Left kidney (tissue), 1 donor: ENCODE measurements at regions not wholly inside any gene's neighbourhood (a gene's known extent, or its start where the extent isn't known, plus 50 kb on each side); places are given as distances from the start of the nearest gene placed in this dataset.
"Not testable (repeated sequence)": the region's sequence is repeated elsewhere in the genome, so short reads cannot be mapped to it uniquely, and the experiment has no call there.

Experiments used
- DNase-seq: peaks from one replicate; pipeline ENCODE4 v3.0.0-alpha.2; 2013

DNA sequence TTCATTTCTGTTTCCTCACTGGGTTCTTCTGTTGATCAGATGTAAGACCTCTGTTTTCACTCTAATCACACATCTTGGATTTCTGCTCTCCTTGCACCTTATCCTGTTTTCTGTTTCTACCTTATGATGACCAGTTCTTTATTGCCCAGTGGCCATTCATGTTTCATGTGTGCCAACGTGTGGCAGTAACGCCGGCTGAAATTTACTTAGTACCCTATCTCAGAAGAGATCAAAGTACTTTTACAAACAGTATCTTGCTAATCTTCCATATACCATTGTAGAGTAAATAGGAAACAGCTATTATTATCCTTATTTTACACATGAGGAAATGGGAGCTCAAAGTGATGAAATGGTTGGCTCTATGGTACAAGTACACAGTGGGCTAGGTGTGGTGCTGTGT is 74.0 kb downstream of the GATA3 start:
- no peak for DNase-seq

DNA sequence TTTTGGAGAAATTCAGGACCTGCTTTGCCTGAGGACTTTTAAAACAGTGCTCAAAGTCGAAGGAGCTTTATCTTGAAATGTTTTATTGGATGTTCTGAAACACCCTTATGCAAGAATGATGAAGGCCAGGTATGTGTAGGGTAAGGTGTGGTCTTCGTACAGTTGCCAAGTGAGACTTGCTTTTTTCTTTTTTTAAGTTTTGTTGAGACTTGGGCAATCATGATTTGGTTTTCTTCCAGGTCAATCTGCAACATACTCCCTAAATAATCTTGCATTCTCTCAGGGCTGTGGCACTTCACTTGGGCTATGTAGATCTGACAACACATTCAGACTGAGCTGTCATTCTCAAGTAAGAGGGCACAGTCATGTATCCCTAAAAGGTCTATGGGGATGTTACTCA is 75.0 kb downstream of the GATA3 start:
- DNase-seq: no peak

DNA sequence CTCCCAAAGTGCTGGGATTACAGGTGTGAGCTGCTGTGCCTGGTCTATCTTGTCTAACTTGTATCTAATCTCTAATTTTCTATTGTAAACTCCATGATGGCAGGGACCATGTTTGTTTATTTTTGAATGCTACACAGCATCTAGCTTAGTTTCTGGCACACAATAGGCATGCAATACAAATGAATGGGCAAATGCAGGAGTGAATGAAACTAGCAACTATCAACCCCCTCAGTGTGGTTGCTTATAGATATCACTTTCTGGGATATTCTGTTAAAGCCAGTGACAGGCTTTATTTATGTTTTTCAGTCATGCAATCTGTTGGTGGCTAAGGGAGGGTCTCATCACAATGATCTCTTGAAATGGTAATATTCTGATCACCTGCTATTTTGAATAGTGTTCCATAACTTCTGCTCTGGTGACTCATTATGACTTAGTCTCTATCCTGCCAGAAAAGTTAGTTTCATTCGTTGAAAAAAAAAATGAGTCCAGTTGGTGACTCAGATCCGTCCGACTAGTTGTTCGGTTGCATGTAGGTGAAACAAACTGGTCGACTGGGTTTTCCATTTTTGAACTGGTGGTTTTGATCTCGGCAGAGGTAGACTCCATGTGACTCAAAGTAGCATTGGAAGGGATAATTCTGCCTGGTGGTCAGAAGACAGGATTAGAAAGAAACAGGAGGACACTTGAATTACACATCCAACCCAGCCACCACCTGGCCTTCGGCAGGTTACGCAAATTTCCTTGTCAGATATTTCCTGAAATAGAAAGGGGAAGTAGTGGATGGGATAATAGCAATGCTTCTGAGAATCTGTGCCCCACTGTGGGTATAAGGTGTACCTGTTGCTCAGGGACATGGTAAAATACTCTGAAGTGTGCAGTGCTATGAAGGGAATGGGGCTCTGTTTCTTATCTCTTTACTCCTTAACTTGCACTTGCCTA is 76.8 kb downstream of the GATA3 start:
- DNase-seq: no peak

DNA sequence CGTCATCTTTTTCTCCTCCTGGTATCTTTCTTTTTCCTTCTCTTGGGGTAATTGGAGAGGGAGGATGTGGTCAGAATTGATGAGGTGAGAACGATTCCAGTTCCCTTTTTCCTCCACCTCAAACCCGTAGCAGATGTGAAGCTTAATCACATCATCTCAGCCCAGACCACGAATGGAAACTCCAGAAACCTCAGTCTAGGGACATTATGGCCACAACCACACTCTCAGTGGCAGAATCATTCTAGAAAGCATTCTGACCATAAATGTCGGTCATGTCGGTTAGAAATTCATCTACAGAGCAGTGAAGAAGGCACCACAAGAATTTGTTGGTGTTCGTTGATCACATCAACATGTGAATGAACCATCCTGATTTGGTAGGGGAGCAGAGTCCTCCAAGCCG is 78.7 kb downstream of the GATA3 start:
- DNase-seq: no peak

DNA sequence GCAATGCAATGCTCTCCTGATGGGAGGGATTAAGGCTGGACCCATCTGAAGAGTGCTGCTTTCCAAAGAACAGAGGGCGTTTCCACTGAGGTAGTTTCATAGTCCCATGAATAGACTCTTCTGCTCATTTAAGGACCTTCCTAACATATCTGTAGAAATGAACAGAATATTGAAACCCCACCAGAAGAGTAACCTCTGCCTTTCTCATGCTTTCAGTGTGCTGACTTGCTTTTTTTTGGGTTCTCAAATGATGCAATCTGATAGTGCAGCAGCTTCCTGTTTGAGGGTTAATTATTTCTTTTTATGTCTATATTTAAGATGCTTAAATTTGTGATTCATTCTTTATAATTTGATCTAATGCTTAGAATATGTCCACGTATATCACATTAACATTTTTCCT is 82.2 kb downstream of the GATA3 start:
- DNase-seq: no peak

DNA sequence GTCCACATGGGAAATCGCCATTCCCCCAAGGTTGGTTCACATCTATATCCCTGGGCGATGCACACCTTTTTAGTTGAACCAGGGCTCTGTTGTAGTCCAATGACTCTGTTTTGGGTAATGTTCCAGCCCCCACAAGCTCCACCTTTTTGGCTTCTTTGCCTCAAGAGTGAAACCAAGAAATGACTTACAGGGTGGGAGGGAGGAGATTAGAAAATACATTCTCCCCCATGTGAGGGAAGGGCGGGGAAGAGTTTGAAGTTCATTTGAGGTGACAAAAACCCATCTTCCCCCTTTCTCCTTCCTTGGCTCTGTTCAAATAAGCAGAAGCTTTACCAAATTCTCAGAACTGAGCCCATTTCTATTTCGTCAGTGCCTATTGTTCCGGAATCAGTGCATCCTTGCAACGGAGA is 82.8 kb downstream of the GATA3 start:
- no peak for DNase-seq

DNA sequence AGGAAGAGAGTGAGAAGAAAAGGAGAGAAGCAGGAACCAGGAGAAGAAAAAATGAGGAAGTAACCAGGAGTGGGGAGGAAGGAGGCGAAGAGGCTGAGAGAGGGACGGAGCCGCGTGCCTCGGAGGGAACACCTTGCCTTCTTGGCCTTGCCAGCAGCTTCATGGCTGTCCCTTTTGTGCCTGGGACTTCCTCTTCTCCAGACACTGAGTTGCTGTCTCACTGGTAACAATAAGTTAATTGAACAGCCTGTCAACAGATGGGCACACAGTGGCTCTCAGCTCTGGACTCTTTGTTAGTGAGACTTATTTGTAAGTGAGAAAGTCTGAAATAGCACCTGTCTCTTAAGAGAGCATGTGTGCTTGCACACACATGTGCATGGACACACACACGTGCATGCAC is 83.2 kb downstream of the GATA3 start:
- DNase-seq: no peak

DNA sequence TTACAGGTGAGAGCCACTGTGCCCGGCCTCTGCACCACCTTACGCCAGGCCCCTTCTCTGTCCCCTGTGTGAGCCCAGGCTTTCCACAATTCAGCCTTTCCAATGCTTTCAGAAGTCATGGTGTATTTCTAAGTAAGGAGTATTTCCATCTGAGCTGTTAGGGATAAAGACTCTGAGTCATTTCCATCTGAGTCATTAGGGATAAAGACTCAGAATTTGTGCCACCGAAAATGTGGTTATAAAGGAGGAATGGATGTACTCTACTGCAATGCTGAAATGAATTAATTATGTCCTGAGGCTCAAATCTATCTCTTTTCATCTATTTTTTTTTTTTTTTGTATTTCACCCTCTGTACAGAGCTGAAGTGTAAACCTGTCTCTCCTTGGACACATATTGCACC is 84.0 kb downstream of the GATA3 start:
- no peak for DNase-seq

DNA sequence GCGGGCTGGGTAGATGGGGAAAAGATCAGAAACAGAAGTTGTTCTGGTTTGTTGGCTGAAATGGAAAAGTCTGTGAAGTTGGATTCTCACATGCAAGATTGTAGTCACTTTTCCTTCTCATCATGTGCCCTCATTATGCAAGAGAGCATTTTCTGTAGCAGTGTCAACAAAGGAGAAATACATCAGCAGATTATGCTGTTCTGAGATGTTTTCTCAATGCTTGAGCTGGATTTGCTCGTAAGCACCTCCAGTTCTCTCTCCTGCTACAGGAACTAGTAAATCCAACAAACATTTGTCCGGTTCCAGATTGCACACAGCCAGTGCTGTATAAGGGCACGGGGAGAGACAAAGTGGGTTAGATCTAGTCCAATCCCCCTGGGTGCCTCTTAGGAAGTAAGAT is 90.0 kb downstream of the GATA3 start:
- DNase-seq: no peak

DNA sequence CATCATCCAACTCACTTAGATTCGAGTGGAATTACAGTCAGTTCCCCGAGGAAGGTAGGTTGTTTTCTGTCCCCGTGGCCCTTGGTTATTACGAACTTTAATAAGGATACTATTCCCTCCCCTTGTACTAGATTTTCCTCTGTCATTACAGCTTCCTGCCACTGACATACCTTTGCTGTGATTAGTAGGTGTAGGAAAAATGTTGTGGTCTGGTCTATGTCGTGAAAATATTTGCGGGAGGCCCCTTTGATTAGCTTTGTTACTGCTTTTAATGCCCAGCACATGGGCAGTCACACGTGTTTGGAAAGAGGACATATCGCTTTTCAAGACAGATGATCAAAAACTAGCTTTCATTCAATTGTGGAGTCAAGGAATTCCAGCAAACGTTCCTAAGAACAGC is 92.2 kb downstream of the GATA3 start:
- no peak for DNase-seq

DNA sequence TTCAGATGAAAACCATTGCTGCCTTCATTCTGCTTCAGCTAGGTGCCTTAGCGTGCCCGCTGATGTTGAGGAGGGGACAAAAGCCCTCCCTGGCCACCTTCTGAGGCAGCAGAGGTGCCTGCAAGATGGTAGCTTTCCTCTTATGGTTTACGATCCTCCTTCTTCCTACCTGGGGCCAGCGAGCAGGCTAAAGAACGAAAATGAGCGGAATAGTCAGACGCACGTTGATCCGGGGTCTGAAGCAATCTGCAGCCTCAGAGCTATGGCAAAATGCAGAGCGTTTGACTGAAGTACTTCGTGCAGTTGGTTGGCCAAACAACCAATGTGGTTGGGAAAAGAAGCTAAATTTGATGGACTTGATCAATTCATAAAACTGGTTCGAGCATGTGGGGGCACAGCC is 95.5 kb downstream of the GATA3 start:
- DNase-seq: no peak

DNA sequence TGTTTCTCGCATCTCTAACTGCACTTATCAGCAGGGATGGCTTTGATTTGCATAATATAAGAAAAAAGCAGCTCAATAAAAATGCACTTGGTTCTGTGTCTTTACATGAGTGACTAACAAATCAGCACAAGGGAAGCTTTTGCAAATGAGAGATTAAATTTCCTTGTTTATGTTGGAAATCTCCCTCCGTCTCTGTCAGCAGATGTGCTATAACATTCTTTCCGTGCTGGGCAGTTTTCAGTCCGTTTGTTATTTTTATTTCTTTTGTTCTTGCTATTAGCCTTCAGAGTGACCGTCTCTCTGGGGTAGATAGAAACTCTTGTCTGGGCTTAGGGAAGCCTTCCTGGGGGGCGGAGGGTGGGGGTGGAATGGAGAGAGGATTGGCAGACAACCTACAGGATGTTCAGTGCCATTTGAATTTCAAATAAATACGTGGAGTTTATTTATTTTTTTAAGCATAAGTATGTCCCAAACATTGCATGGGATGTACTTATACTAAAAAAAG is 96.0 kb downstream of the GATA3 start:
- DNase-seq: no peak

DNA sequence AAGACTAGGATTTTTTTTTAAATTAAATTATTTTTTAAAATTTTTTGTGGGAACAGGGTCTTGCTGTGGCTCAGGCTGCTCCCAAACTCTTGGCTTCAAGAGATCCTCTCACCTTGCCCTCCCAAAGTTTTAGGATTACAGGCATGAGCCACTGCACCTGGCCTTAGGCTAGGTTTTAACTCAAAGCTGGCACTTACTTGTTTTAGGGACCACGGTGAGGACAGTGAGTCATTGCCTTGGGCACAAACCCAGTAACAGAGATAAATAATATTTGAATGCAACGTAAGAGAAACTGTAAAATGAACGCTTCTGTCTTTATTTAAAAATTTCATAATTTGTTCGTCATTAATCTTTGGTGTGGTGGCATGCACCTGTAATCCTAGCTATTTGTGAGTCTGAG is 96.6 kb downstream of the GATA3 start:
- no peak for DNase-seq

DNA sequence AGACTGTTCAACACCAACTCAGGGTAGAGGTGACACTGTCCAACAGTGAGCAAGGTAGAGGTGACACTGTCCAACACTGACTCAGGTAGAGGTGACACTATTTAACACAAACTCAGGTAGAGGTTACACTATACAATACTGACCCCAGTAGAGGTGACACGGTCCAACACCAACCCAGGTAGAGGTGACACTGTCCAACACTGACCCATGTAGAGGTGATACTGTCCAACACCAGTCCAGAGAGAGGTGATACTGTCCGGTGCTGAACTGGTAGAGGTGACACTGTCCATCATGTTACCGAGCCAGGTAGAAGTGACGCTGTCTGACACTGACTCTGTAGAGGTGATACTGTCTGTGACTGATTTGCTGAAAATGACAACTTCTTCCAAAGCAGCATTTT is 102.4 kb downstream of the GATA3 start:
- no peak for DNase-seq

DNA sequence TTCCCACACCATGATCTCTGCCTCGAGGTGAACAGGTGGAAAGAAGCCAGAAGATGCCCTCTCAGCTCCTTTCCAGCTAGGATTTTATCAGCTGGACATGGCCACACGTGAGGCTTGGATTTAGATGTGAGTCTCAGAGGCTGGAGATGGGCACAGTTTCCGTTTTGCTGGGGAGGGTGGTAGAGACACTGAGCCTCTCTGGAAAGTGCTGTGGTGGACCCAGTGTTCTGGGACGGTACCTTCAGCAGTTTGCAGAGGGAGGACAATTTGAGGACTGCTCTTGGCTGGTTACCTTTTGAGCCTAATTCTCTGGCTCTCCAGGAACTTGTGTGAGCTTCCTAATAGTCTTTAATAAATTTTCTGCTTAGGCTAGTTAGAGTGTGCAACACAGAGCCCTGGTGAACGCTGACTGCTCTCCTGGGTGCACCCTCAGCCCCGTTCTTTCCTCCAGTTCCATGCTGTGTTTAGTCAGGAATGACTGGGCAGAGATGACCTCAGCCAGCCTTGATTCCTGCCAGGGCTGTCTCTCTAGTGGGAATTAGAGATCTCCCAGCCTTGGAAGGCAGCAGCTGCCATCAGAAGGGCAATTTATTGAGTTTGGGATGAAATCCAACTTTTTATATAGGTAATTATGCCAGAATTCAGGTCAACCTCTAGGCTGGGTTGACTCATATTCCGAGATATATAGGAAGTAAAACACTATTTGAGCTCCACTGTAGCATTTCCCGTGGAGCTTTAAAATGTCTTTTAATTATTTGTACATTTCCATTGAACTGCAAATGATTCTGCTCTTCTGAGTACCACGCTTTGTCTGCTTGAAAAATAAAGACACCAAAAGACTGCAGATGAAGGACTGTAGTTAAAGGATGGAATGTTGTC is 103.9 kb downstream of the GATA3 start:
- no peak for DNase-seq

DNA sequence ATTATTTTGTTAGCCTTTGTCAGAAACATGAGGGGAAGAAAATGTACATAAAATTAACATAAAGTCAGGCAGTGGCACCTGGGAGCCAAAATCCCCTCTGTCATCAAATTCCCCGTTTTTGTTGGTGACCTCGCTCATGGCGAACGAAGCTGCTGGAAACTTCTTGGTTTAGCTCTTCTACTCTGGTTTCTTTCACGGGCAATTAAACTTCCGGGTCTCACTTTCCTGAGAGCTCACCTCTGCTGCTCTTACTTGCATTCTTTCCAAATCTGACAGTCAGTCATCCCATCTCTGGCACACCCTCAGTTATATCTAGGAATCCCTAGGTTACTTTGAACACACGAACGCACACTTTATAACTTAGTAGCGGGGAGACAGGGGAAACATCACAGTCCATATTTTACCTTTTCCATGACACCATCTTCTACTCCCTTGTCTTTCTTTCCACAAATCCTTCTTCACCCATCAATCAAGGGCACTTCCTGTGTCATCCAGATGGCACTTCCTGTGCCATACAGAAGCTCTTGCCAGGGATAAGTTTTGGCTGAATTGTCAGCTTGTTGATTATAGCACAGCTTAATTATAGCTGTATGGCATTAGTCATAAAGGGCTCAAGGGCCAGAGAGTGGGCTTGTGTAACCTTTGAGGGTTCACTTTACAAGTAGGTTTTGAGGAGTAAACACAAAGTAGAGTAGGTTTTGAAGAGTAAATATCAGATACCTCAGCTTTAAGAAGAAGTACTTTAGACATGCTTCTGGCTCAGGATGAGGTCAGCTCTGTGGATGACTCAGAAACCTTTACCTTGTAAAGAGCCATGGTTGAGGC is 105.1 kb downstream of the GATA3 start:
- DNase-seq: peak; percentile 34

DNA sequence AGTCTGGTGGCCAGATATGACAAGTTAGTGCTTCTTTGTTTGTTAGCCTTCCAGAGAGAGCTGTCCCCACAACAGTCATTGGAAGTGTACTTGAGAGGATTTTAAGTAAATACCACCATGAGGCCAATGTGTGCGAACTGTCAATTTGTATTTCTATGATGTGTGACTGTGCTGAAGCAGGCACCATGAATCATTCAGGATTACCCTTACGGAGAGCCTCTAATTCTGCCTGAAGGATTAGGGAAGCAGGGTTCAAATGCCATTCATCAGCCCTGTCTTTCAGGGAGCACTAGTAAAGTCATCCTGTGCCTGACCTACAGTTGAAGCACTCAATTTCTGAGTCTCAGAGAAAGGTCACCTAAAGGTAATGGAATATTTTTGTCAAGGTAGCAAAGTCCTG is 109.3 kb downstream of the GATA3 start:
- no peak for DNase-seq

DNA sequence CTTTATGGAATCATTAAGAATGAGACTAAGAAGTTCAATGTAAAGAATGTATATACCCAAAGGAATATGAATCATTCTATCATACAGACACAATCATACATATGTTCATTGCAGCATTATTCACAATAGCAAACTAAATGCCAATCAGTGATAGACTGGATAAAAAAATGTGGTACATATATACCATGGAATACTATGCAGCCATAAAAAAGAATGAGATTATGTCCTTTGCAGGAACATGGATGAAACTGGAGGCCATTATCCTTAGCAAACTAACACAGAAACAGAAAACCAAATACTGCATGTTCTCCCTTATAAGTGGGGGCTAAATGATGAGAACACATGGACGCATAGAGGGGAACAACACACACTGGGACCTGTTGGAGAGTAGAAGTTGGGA is 110.2 kb downstream of the GATA3 start:
- not testable (repeated sequence) for DNase-seq

DNA sequence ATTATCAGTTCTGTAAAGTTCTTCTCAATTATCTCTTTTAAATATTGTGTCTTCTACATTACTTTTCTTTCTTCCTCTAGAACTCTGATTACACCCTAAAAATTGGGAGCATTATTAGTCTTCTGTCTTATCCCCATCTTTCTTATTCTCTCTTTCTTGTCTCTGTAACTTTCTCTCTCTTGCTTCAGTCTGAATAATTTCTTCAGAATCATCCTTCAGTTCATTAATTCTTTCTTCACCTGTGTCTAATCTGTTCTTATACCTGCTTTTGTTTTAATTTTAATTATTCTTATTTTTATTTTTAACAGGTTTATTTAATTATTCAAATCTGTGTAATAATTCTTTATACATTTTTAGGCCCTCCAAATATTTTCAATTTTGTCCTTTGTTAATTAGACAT is 114.3 kb downstream of the GATA3 start:
- DNase-seq: no peak

DNA sequence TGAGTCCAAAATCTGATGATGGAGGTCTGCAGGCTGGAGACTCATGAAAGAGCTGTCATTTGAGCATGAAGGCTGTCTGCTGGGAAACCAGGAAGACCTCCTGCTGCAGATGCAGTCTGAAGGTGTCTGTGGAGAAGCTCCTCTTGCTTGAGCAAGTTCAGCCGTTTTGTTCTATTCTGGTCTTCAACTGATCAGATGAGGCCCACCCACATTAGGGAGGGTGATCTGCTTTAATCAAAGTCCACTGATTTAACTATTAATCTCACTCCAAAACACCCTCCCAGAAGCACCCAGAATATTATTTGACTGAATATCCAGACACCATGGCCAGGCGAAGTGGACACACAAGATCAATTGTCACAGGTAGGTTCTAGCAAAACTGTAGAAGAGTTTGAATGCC is 116.5 kb downstream of the GATA3 start:
- DNase-seq: no peak

DNA sequence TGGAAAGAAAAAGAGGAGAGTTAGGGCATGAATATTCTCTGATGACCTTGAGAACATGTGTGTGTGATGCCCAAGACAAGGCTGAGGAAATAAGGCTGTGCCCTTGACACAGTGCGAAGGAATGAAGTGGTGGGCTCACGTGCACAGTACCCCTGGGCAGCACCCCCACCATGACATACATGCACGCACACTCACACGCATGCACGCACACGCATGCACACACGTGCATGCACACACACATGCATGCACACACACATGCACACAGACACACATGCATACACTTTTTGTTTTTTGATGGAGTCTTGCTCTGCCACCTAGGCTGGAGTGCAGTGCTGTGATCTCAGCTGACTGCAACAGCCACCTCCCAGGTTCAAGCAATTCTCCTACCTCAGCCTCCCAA is 118.1 kb downstream of the GATA3 start:
- no peak for DNase-seq

DNA sequence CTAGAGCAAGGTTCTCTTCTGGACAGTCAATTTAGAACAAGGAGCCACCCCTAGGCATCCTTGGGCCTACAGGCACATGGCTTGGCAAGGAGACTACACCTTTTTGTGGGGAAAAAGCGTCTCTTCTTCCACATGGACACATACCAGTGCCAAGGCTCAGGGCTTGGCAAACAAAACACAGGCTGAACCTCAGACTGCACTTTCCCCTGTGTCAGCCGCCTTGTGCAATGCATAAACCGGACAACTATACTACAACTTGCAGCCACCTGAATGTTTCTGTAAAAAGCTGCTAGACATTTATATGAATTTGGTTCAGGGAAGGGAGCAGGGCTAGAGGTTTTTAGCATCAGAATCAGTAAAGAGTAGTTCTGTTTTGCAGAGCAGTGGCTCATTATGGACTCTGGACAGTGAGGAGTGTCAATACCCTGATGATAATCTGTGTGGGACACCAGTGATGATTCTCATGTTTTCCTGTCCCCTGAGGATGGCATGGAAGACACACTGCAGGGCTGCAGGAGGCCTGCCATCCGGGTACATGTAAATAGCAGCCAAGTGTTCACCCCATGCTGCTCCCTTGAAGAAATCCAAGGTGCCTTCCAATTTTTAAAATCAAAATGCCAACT is 118.9 kb downstream of the GATA3 start:
- DNase-seq: no peak
